ENCODE measurements at regions not wholly inside any gene's neighbourhood (a gene's known extent, or its start where the extent isn't known, plus 50 kb on each side); places are given as distances from the start of the nearest gene placed in this dataset.
"Not testable (repeated sequence)": the region's sequence is repeated elsewhere in the genome, so short reads cannot be mapped to it uniquely, and the experiment has no call there.

DNA sequence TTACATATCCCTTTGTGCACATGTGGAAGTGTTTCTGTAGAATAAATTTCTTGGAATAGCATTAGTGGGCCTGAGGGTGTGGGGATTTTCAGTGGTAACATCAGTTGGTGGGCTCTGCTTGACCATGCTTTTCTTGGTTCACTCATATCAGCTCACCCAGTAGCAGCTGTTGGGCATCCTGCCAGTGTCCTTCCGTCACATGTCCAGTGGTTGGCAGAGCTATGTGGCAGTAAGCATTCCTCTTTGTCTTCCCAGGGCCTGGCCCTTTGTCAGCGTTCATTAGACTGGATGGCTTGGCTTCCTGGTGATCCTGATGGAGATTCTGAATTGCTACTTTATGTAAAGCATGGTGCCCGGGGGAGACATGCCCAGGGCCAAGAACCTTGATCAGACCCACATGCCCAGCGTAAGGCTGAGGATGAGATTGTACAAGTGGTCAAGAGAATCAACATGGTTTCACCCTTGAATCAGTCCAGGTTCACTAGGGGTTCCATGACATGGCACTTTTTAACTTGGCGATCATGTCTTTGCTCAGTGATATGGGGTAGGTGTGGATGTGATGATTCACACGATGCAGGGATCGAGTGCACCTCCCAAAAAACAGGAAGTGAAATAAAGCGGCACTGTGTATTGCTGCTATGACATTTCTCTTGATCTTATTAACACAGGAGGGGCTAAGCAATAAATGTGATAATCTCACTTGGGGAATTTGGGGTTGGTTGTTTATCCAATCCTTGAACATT is 72.1 kb upstream of the IGFBP7 start:
- H3K27me3 Mint-ChIP-seq (ENCODE audit: low read depth in 3 of 3): peaks cover 0 to 4% (median 0%) of the 10 kb centered on the region in 3 donors
- no peaks in the 10 kb centered on the region for H3K4me1 Mint-ChIP-seq
- no peaks in the 10 kb centered on the region for H3K36me3 Mint-ChIP-seq
- H3K4me3 Mint-ChIP-seq: no peak overlapping the region
- DNase-seq: no peak
- H3K9me3 Mint-ChIP-seq: no peaks in the 10 kb centered on the region
- H3K27ac Mint-ChIP-seq: no peak overlapping the region

DNA sequence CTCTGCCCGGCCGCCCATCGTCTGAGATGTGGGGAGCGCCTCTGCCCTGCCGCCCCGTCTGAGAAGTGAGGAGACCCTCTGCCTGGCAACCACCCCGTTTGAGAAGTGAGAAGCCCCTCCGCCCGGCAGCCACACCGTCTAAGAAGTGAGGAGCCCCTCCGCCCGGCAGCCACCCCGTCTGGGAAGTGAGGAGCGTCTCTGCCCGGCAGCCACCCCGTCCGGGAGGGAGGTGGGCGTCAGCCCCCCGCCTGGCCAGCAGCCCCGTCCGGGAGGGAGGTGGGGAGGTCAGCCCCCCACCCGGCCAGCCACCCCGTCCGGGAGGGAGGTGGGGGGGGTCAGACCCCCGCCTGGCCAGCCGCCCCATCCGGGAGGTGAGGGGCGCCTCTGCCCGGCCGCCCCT is 63.0 kb upstream of the IGFBP7 start:
- H3K4me3 Mint-ChIP-seq; H3K27ac Mint-ChIP-seq; H3K4me1 Mint-ChIP-seq; H3K27me3 Mint-ChIP-seq (ENCODE audit: low read depth in 3 of 3); H3K9me3 Mint-ChIP-seq; DNase-seq; H3K36me3 Mint-ChIP-seq: not testable (repeated sequence)

GRCh38 chr4:57172065-57172464 is 61.9 kb upstream of the IGFBP7 start:
- H3K4me1 Mint-ChIP-seq: no peaks in the 10 kb centered on the region
- H3K27me3 Mint-ChIP-seq (ENCODE audit: low read depth in 3 of 3): peaks cover 0 to 2% (median 1%) of the 10 kb centered on the region in 3 donors
- DNase-seq: no peak
- H3K4me3 Mint-ChIP-seq: no peak overlapping the region
- H3K9me3 Mint-ChIP-seq: no peaks in the 10 kb centered on the region
- H3K27ac Mint-ChIP-seq: no peak overlapping the region
- H3K36me3 Mint-ChIP-seq: no peaks in the 10 kb centered on the region

GRCh38 chr4:57168982-57169381 is 58.8 kb upstream of the IGFBP7 start:
- Mint-ChIP-seq H3K27me3 (ENCODE audit: low read depth in 3 of 3) (peaks cover 0 to 8% (median 3%) of the 10 kb centered on the region in 3 donors), H3K36me3 (no peaks in the 10 kb centered on the region), H3K9me3 (no peaks in the 10 kb centered on the region), H3K4me1 (peaks cover 5 to 8% of the 10 kb centered on the region in 2 donors), H3K27ac (no peak overlapping the region), H3K4me3 (no peak overlapping the region)
- no peak for DNase-seq

DNA sequence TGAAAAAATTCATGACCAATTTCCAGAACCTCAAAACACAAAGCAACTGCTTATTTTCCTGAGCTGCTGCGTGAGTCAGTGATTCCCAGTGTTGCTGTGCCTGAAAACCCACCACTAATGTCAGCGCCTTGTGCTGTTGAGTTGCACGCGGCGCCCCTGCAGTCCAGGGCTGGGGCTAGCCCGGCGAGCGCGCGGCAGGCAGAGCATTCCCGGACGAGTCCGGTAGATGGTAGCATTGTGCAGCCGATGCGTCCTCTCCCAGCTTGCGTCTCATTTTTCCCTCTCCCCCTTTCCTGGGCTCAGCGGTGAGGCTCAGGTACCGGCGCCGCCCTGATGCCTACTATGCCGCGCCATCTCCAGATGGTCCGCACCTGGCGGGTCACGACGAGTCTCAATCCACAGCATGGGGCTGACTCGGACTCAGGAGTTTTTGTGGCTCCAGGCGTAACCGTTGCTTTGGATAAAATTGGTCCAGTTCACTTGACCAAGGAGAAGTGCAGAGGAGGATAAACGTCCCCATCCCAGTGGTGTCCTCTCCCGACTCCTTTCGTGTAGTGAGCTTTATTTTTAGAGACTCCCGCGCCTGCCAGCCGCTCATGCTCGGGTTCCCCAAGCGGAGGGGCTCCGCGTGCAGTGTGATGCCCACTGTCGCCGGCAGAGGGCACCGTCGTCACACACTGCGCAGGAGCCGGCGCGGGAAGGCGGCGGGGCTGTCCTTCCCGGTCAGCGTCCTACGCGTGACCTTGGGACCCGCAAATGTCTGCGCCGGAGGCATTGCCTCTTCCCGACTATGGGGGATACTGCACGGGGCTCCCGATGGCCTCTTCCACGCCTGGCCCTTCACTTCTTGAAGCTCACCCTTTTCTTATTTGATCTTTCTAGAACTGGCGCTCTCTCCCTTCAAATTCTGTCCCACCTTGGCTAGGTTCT is 53.6 kb upstream of the IGFBP7 start:
- DNase-seq: peak; percentile 68 to 74 (median 71)
- H3K4me3 Mint-ChIP-seq: peak overlapping the region; percentile 91 to 96 (median 93)
- peaks cover 44 to 52% of the 10 kb centered on the region in 2 donors for H3K4me1 Mint-ChIP-seq
- H3K36me3 Mint-ChIP-seq: peaks cover 0 to 7% (median 0%) of the 10 kb centered on the region in 3 donors
- H3K9me3 Mint-ChIP-seq: no peaks in the 10 kb centered on the region
- H3K27me3 Mint-ChIP-seq (ENCODE audit: low read depth in 3 of 3): peaks cover 0 to 10% (median 4%) of the 10 kb centered on the region in 3 donors
- H3K27ac Mint-ChIP-seq: peak overlapping the region in 5 of 6 donors; percentile 15 to 80 (median 53)

DNA sequence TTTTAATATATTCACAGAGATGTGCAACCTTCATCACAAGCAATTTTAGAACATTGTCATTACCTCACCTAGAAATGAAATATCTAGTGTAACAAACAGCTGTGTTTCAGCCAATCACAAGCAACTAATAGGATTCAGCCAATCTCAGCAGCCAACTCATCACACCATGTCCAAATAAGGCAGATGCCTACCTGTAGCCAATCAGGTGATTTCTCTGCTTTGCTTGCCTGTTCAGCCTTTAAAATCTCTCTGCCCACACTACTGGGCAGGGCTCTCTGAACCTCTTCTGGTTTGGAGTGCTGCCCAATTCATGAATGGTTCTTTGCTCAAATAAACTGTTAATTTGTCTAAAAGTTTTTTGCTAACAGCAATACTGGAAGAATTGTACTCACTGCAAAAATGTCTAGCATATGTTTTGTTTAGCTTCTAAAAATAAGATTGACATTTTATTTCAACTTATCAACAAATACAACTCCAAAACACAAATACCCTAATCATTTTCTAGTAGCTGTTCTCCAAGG is 52.4 kb upstream of the IGFBP7 start:
- Mint-ChIP-seq H3K9me3 (no peaks in the 10 kb centered on the region), H3K36me3 (peaks cover 0 to 7% (median 0%) of the 10 kb centered on the region in 3 donors), H3K27me3 (ENCODE audit: low read depth in 3 of 3) (peaks cover 0 to 10% (median 4%) of the 10 kb centered on the region in 3 donors), H3K27ac (peak overlapping the region in 1 of 6 donors; percentile 40), H3K4me1 (peaks cover 53 to 65% of the 10 kb centered on the region in 2 donors), H3K4me3 (peak overlapping the region in 4 of 5 donors; percentile 91 to 94 (median 93))
- DNase-seq: no peak

Measured in immature natural killer cell (primary cell).